ENCODE measurements at regions not wholly inside any gene's neighbourhood (a gene's known extent, or its start where the extent isn't known, plus 50 kb on each side); places are given as distances from the start of the nearest gene placed in this dataset.

GRCh38 chr4:46667790-46668189 is 241.3 kb downstream of the COX7B2 start:
- no peak overlapping the region for H3K4me3 ChIP-seq (replicated peaks; ENCODE audit: insufficient read depth, low read length)
- TF ChIP-seq POLR2AphosphoS5 (IDR thresholded peaks at IDR 0.05; ENCODE audit: low read depth) (no peak), SPI1 (IDR thresholded peaks at IDR 0.05; ENCODE audit: borderline replicate concordance, low read depth) (no peak), GABPA (IDR thresholded peaks at IDR 0.05; ENCODE audit: low read depth) (no peak)
- H3K27me3 ChIP-seq (ENCODE audit: insufficient read depth, poor library complexity, severe bottlenecking): no peaks in the 10 kb centered on the region
- no peak overlapping the region for H3K27ac ChIP-seq (replicated peaks)
- DNase-seq (ENCODE audit: low read depth in 1 of 2, low spot score in 1 of 2): no peak

GRCh38 chr4:46656071-46656470 is 253.0 kb downstream of the COX7B2 start:
- no peak overlapping the region for H3K4me3 ChIP-seq (replicated peaks; ENCODE audit: insufficient read depth, low read length)
- no peaks in the 10 kb centered on the region for H3K27me3 ChIP-seq (ENCODE audit: insufficient read depth, poor library complexity, severe bottlenecking)
- no peak for TF ChIP-seq POLR2AphosphoS5 (IDR thresholded peaks at IDR 0.05; ENCODE audit: low read depth)
- TF ChIP-seq CTCF (IDR thresholded peaks at IDR 0.05; ENCODE audit: insufficient read depth, low read length): no peak
- TF ChIP-seq SPI1 (IDR thresholded peaks at IDR 0.05; ENCODE audit: borderline replicate concordance, low read depth): no peak
- no peak for TF ChIP-seq GABPA (IDR thresholded peaks at IDR 0.05; ENCODE audit: low read depth)
- no peak overlapping the region for H3K27ac ChIP-seq (replicated peaks)
- no peak for DNase-seq (ENCODE audit: low read depth in 1 of 2, low spot score in 1 of 2)

- H3K27ac ChIP-seq (replicated peaks): no peak overlapping the region
- H3K4me3 ChIP-seq (replicated peaks; ENCODE audit: insufficient read depth, low read length): no peak overlapping the region
- TF ChIP-seq GABPA (IDR thresholded peaks at IDR 0.05; ENCODE audit: low read depth) (no peak), REST (IDR thresholded peaks at IDR 0.05; ENCODE audit: insufficient replicate concordance, low read depth) (no peak), CTCF (IDR thresholded peaks at IDR 0.05; ENCODE audit: insufficient read depth, low read length) (no peak)
- H3K27me3 ChIP-seq (ENCODE audit: insufficient read depth, poor library complexity, severe bottlenecking): no peaks in the 10 kb centered on the region
- no peak for DNase-seq (ENCODE audit: low read depth in 1 of 2, low spot score in 1 of 2)
Observed at GRCh38 chr4:46653842-46654241, 255.2 kb downstream of the COX7B2 start.

- no peaks in the 10 kb centered on the region for H3K27me3 ChIP-seq (ENCODE audit: insufficient read depth, poor library complexity, severe bottlenecking)
- no peak overlapping the region for H3K4me3 ChIP-seq (replicated peaks; ENCODE audit: insufficient read depth, low read length)
- H3K27ac ChIP-seq (replicated peaks): no peak overlapping the region
- no peak for DNase-seq (ENCODE audit: low read depth in 1 of 2, low spot score in 1 of 2)
- TF ChIP-seq POLR2AphosphoS5 (IDR thresholded peaks at IDR 0.05; ENCODE audit: low read depth) (no peak), SPI1 (IDR thresholded peaks at IDR 0.05; ENCODE audit: borderline replicate concordance, low read depth) (no peak), CTCF (IDR thresholded peaks at IDR 0.05; ENCODE audit: insufficient read depth, low read length) (no peak)
Observed at GRCh38 chr4:46649390-46649789, 259.5 kb upstream of the GABRA2 start.

- DNase-seq (ENCODE audit: low read depth in 1 of 2, low spot score in 1 of 2): peak; percentile 13 to 42
- H3K27me3 ChIP-seq (ENCODE audit: insufficient read depth, poor library complexity, severe bottlenecking): no peaks in the 10 kb centered on the region
- TF ChIP-seq CTCF (IDR thresholded peaks at IDR 0.05; ENCODE audit: insufficient read depth, low read length) (peak; percentile 68), POLR2AphosphoS5 (IDR thresholded peaks at IDR 0.05; ENCODE audit: low read depth) (no peak)
- H3K4me3 ChIP-seq (replicated peaks; ENCODE audit: insufficient read depth, low read length): no peak overlapping the region
- no peak overlapping the region for H3K27ac ChIP-seq (replicated peaks)
Observed at GRCh38 chr4:46648088-46648744, 258.3 kb upstream of the GABRA2 start.
